HepG2 (cell line): ENCODE measurements at regions not wholly inside any gene's neighbourhood (a gene's known extent, or its start where the extent isn't known, plus 50 kb on each side); places are given as distances from the start of the nearest gene placed in this dataset.
A peak's percentile ranks its signal among the peaks of the same experiment; 100 is the strongest.

ENCODE experiments used
- ATAC-seq: fragments of 200-7000 bp; cut with Tn5 transposase; 3 replicates; pipeline ENCODE4 v1.9.1; 2020; ENCODE audit warnings: mild to moderate bottlenecking, moderate library complexity
- BruUV-seq: library from RNA; stranded (reverse); fragments of 400-500 nt; replicated peaks from 2 replicates; lab custom pipeline; 2021; lab: Mats Ljungman, UMichigan
- CTCF ChIA-PET: fragments of 300-600 bp; formaldehyde crosslinking; extraction: SDS; loops from one replicate; lab custom pipeline; 2021; ENCODE audit warnings: low total read pairs, inconsistent platforms, low intra/inter-chr PET ratio; lab: Yijun Ruan, JAX
- POLR2A ChIA-PET: fragments of 350-600 bp; sonication (Branson Sonifier 250); formaldehyde crosslinking; loops from one replicate; lab custom pipeline; 2020; ENCODE audit warnings: antibody characterized with exemption, inconsistent platforms; lab: Yijun Ruan, JAX
- DNase-seq: peaks from one replicate; pipeline ENCODE4 v3.0.0-alpha.2; 2015; ENCODE audit warnings: low spot score
- FAIRE-seq: peaks from 3 replicates; lab custom pipeline; 2011; peaks lifted over from hg19 to GRCh38; lab: Jason Lieb, UNC
- H2AFZ ChIP-seq: one replicate; pipeline ENCODE4 v1.6.1; 2011; ENCODE audit warnings: low read length, inconsistent platforms
- H3K27ac ChIP-seq: fragments of 300-600 bp; 3 replicates; pipeline ENCODE4 v1.8.0; 2011; ENCODE audit warnings: mixed run types, mild to moderate bottlenecking, mixed read lengths, low read length, inconsistent platforms; ENCODE audit not compliant: insufficient read depth; ENCODE audit errors: extremely low read length
- H3K27me3 ChIP-seq, 2 experiments: fragments of 200-600 bp in 1 of 2; 2 replicates in 1 of 2; 3 replicates in 1 of 2; pipeline versions ENCODE4 v1.6.0 to v1.8.0; 2011; ENCODE audit warnings: low read length in 2 of 2, mild to moderate bottlenecking in 2 of 2, moderate library complexity in 2 of 2, inconsistent platforms in 1 of 2; ENCODE audit not compliant: insufficient read depth in 2 of 2, control insufficient read depth in 1 of 2
- H3K36me3 ChIP-seq, 2 experiments: fragments of 200-600 bp in 1 of 2; replicated peaks in 1 of 2; 2 replicates in 1 of 2; 3 replicates in 1 of 2; pipeline versions ENCODE4 v1.5.1 to v1.8.0; 2011; ENCODE audit warnings: low read length in 2 of 2, inconsistent platforms in 1 of 2; ENCODE audit not compliant: insufficient read depth in 2 of 2, control insufficient read depth in 1 of 2
- H3K4me1 ChIP-seq: 2 replicates; pipeline ENCODE4 v1.5.1; 2012; ENCODE audit warnings: low read length, inconsistent platforms; ENCODE audit not compliant: insufficient read depth
- H3K4me2 ChIP-seq: 2 replicates; pipeline ENCODE4 v1.6.0; 2011; ENCODE audit warnings: low read depth, low read length, inconsistent platforms
- H3K4me3 ChIP-seq, 3 experiments: fragments of 200-600 bp in 1 of 3; sonication (generic), shearing (Covaris generic) in 1 of 3; replicated peaks in 1 of 3; 2 replicates each; pipeline ENCODE4 v1.5.1; 2011 to 2016; ENCODE audit warnings: low read length in 3 of 3, inconsistent platforms in 2 of 3, low read depth in 2 of 3, mild to moderate bottlenecking in 2 of 3, control low read depth in 1 of 3, mixed read lengths in 1 of 3; ENCODE audit not compliant: insufficient read depth in 1 of 3
- H3K79me2 ChIP-seq: one replicate; pipeline ENCODE4 v1.6.1; 2011; ENCODE audit warnings: low read length, inconsistent platforms; ENCODE audit not compliant: insufficient read depth
- H3K9ac ChIP-seq: 2 replicates; pipeline ENCODE4 v1.6.0; 2011; ENCODE audit warnings: mild to moderate bottlenecking, low read depth, low read length, inconsistent platforms; ENCODE audit not compliant: insufficient read depth
- H3K9me3 ChIP-seq: 2 replicates; pipeline ENCODE4 v1.5.1; 2012; ENCODE audit warnings: mild to moderate bottlenecking, low read length
- H4K20me1 ChIP-seq: 2 replicates; pipeline ENCODE4 v1.6.0; 2011; ENCODE audit warnings: inconsistent platforms, mild to moderate bottlenecking, low read length, moderate library complexity; ENCODE audit not compliant: insufficient read depth
- CTCF ChIP-seq: sonication (generic); formaldehyde crosslinking; IDR thresholded peaks from 2 replicates; pipeline ENCODE4 v1.5.0; 2020; ENCODE audit warnings: mild to moderate bottlenecking, missing genetic modification reagents, moderate library complexity
- FOXM1 ChIP-seq: sonication (generic); formaldehyde crosslinking; IDR thresholded peaks from 2 replicates; pipeline ENCODE4 v1.5.0; 2020; ENCODE audit warnings: missing genetic modification reagents
- PATZ1 ChIP-seq: sonication (generic); formaldehyde crosslinking; IDR thresholded peaks from 2 replicates; pipeline ENCODE4 v1.4.0; 2020; ENCODE audit warnings: missing genetic modification reagents
- RNF219 ChIP-seq: sonication (generic); formaldehyde crosslinking; IDR thresholded peaks from 2 replicates; pipeline ENCODE4 v1.5.0; 2020; ENCODE audit warnings: mild to moderate bottlenecking, missing genetic modification reagents
- SRY ChIP-seq: sonication (generic); formaldehyde crosslinking; IDR thresholded peaks from 2 replicates; pipeline ENCODE4 v1.8.0; 2022; ENCODE audit warnings: mild to moderate bottlenecking, missing genetic modification reagents
- STAG1 ChIP-seq: sonication (generic); formaldehyde crosslinking; IDR thresholded peaks from 2 replicates; pipeline ENCODE4 v1.4.0; 2020; ENCODE audit warnings: missing genetic modification reagents
- ZNF350 ChIP-seq: sonication (generic); formaldehyde crosslinking; IDR thresholded peaks from 2 replicates; pipeline ENCODE4 v1.4.0; 2020; ENCODE audit warnings: mild to moderate bottlenecking, low read depth, missing genetic modification reagents, borderline replicate concordance
- WGBS: methylation state at CpG from one replicate; pipeline ENCODE4 v1.1.6; 2017; ENCODE audit warnings: low lambda C conversion rate; 5-methylcytosine and 5-hydroxymethylcytosine counted together
- in situ Hi-C: cut with HindIII; loops from 2 replicates; pipeline ENCODE4 v1.10.0; 2017; ENCODE audit warnings: low pct_unique_long_range_greater_than_20kb; ENCODE audit not compliant: extremely low pct_ligation_motif_present
- intact Hi-C: fragments of 100-400 bp; cut with micrococcal nuclease; formaldehyde crosslinking; loops from one replicate; pipeline ENCODE4 v1.10.0; 2022; ENCODE audit not compliant: unreplicated experiment

- no TSS peak for BruUV-seq
- no peak overlapping the region for H3K9ac ChIP-seq
- no peaks in the 10 kb centered on the region; a peak in 1 of 5 replicates for H3K27me3 ChIP-seq
- H3K9me3 ChIP-seq, result peaks cover 5% of the 10 kb centered on the region; the same call in 1 of the 2 replicates
- WGBS, result 7% methylated on average over 3 of the region's 3 CpGs
- no peak overlapping the region for H3K4me3 ChIP-seq
- H3K79me2 ChIP-seq, result no peaks in the 10 kb centered on the region
- TF ChIP-seq CTCF (CRISPR knock-in tag) (peak; percentile 40), ZNF350 (no peak), FOXM1 (CRISPR knock-in tag) (no peak), PATZ1 (peak; percentile 39; the same call in 1 of the 2 replicates), SRY (no peak), RNF219 (no peak), STAG1 (CRISPR knock-in tag) (peak; percentile 34; the same call in 1 of the 2 replicates)
- no peak overlapping the region for H3K27ac ChIP-seq
- intact Hi-C loops (no loop called here), in situ Hi-C loops (no loop called here)
- H3K36me3 ChIP-seq, result no peaks in the 10 kb centered on the region
- POLR2A ChIA-PET, result no interaction called here
- CTCF ChIA-PET, result no interaction called here
- no peak overlapping the region for H2AFZ ChIP-seq
- H4K20me1 ChIP-seq, result no peaks in the 10 kb centered on the region
- ATAC-seq (peak; percentile 41; the same call in 2 of the 3 replicates), DNase-seq (peak; percentile 8), FAIRE-seq (no peak)
- no peak overlapping the region for H3K4me2 ChIP-seq
- peaks cover 33% of the 10 kb centered on the region for H3K4me1 ChIP-seq
These were observed 110.2 kb upstream of the FGGY start for GRCh38 chr1:59186656-59187055.
